ENCODE measurements at regions not wholly inside any gene's neighbourhood (a gene's known extent, or its start where the extent isn't known, plus 50 kb on each side); places are given as distances from the start of the nearest gene placed in this dataset. TPM values are rescaled to one million over a fixed set of nuclear protein-coding genes. Genes with fewer than 3 reads are reported as not detected.

Small RNA genes in the stretch of these regions (small RNA-seq; reads per million reads assigned to genes)
- not detected for gene RF00019

Measured in hematopoietic multipotent progenitor cell (in vitro differentiated cells).